ENCODE measurements at regions not wholly inside any gene's neighbourhood (a gene's known extent, or its start where the extent isn't known, plus 50 kb on each side); places are given as distances from the start of the nearest gene placed in this dataset.

- intact Hi-C loops (cut with DNase I) = no loop called here
- TF ChIP-seq POLR2A (IDR thresholded peaks at IDR 0.05) (no peak), EP300 (IDR thresholded peaks at IDR 0.05) (no peak), POLR2AphosphoS5 (IDR thresholded peaks at IDR 0.05) (no peak)
- TF ChIP-seq, protein P1, sequence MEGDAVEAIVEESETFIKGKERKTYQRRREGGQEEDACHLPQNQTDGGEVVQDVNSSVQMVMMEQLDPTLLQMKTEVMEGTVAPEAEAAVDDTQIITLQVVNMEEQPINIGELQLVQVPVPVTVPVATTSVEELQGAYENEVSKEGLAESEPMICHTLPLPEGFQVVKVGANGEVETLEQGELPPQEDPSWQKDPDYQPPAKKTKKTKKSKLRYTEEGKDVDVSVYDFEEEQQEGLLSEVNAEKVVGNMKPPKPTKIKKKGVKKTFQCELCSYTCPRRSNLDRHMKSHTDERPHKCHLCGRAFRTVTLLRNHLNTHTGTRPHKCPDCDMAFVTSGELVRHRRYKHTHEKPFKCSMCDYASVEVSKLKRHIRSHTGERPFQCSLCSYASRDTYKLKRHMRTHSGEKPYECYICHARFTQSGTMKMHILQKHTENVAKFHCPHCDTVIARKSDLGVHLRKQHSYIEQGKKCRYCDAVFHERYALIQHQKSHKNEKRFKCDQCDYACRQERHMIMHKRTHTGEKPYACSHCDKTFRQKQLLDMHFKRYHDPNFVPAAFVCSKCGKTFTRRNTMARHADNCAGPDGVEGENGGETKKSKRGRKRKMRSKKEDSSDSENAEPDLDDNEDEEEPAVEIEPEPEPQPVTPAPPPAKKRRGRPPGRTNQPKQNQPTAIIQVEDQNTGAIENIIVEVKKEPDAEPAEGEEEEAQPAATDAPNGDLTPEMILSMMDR (IDR thresholded peaks at IDR 0.05) = no peak
- Histone ChIP-seq H3K27me3 (no peaks in the 10 kb centered on the region), H3K4me1 (no peaks in the 10 kb centered on the region), H3K4me3 (no peak overlapping the region), H3K9me3 (no peaks in the 10 kb centered on the region), H3K27ac (no peak overlapping the region), H3K36me3 (no peaks in the 10 kb centered on the region)
- DNase-seq = no peak
- WGBS, 2 donors = 81 to 84% methylated on average over 7 of the region's 7 CpGs
Observed at GRCh38 chr13:105349082-105349723, 1186.3 kb downstream of the EFNB2 start.

DNA sequence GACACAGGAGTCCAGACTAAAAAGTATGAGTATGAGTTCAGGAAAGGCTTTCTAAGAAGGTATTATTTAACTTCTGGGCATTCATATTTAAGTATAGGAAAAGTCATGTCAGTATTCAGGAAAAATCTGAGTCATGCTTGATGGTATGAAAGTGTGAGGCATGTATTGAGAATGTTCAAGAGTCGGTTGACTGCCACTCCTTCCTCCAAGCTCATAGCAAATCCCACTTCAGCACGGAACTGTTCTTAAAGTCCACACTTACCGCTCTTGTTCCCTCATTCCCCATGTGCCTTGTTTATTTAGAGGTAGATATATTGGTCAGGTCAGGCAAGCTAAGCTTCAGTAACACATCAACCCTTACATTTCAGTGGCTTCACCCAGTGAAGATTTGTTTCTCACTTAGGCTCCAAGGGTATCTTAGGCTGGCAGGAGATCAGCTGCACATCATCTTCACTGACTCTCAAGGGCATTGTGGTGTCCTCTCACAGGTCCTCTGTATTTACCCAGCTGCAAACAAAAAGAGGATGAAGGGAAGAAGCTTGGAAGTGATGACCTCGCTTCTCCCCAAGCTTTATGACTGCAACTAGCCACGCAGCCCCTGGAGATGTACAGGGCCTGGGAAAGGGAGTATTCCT, 1189.2 kb downstream of the EFNB2 start:
- H3K4me1 ChIP-seq = peaks cover 0 to 7% (median 3%) of the 10 kb centered on the region in 4 donors
- H3K36me3 ChIP-seq = no peaks in the 10 kb centered on the region
- H3K9me3 ChIP-seq = no peaks in the 10 kb centered on the region
- TF ChIP-seq, protein P1 (IDR thresholded peaks at IDR 0.05) = no peak
- TF ChIP-seq EP300 (IDR thresholded peaks at IDR 0.05) (no peak), POLR2AphosphoS5 (IDR thresholded peaks at IDR 0.05) (no peak), POLR2A (IDR thresholded peaks at IDR 0.05) (no peak)
- DNase-seq = no peak
- no peak overlapping the region for H3K4me3 ChIP-seq
- H3K27me3 ChIP-seq = no peaks in the 10 kb centered on the region
- intact Hi-C loops (cut with DNase I) = no loop called here
- no peak overlapping the region for H3K27ac ChIP-seq
- WGBS, 2 donors = 77 to 88% methylated on average over 5 of the region's 5 CpGs

DNA sequence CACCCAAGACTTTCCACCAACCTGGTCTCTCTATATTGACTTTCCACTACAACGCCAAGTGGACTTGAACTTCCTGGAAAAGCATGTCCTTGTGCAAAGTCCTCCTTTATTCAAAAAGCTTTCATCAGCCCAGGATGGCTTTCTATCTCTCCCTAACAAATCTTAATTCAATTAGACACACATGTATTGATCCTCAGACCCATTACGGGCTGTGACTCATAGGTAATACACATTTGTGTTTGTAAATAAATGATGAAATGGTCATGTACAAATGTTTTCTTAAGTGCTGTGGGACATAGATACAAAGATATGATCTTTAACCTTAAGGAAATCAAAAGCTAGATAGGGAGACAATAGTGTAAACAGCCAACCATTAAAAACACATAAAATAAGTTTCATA, 1189.7 kb downstream of the EFNB2 start:
- Histone ChIP-seq H3K36me3 (no peaks in the 10 kb centered on the region), H3K4me1 (peaks cover 0 to 12% (median 3%) of the 10 kb centered on the region in 4 donors), H3K4me3 (no peak overlapping the region), H3K27me3 (no peaks in the 10 kb centered on the region), H3K27ac (no peak overlapping the region), H3K9me3 (no peaks in the 10 kb centered on the region)
- 81 to 84% methylated on average over 2 of the region's 2 CpGs for WGBS, 2 donors
- no peak for DNase-seq
- intact Hi-C loops (cut with DNase I) = no loop called here
- TF ChIP-seq, protein P1 (IDR thresholded peaks at IDR 0.05) = no peak
- no peak for TF ChIP-seq POLR2A (IDR thresholded peaks at IDR 0.05)
- no peak for TF ChIP-seq EP300 (IDR thresholded peaks at IDR 0.05)
- no peak for TF ChIP-seq POLR2AphosphoS5 (IDR thresholded peaks at IDR 0.05)

DNA sequence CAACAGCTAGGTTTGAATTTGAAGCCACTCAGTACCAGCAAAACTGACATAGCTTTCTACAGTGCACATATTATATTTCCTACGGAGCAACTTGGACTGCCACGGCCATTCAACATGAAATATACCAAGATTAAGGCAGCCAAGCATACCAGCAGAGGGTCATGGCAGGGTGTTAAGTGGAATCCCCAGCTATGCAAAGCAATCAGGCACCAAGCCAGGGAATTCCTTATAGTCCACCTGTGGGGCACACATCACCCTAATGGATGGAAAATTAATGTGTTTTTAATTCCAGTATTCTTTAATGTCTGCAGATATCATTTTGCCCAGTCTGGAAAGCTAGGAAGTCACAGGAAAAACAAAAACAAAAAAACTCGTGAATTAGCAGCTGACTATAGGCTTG, 1190.3 kb downstream of the EFNB2 start:
- Histone ChIP-seq H3K27ac (no peak overlapping the region), H3K9me3 (no peaks in the 10 kb centered on the region), H3K4me3 (no peak overlapping the region), H3K4me1 (peaks cover 0 to 18% (median 3%) of the 10 kb centered on the region in 4 donors), H3K36me3 (no peaks in the 10 kb centered on the region), H3K27me3 (no peaks in the 10 kb centered on the region)
- WGBS, 2 donors = 84 to 87% methylated on average over 3 of the region's 3 CpGs
- TF ChIP-seq POLR2AphosphoS5 (IDR thresholded peaks at IDR 0.05) (no peak), EP300 (IDR thresholded peaks at IDR 0.05) (no peak), POLR2A (IDR thresholded peaks at IDR 0.05) (no peak)
- TF ChIP-seq, protein P1 (IDR thresholded peaks at IDR 0.05) = no peak
- DNase-seq = no peak
- intact Hi-C loops (cut with DNase I) = no loop called here
